ENCODE measurements at regions not wholly inside any gene's neighbourhood (a gene's known extent, or its start where the extent isn't known, plus 50 kb on each side); places are given as distances from the start of the nearest gene placed in this dataset.

- no peak for DNase-seq (ENCODE audit: low read depth, low spot score)
- TF ChIP-seq, protein P1, sequence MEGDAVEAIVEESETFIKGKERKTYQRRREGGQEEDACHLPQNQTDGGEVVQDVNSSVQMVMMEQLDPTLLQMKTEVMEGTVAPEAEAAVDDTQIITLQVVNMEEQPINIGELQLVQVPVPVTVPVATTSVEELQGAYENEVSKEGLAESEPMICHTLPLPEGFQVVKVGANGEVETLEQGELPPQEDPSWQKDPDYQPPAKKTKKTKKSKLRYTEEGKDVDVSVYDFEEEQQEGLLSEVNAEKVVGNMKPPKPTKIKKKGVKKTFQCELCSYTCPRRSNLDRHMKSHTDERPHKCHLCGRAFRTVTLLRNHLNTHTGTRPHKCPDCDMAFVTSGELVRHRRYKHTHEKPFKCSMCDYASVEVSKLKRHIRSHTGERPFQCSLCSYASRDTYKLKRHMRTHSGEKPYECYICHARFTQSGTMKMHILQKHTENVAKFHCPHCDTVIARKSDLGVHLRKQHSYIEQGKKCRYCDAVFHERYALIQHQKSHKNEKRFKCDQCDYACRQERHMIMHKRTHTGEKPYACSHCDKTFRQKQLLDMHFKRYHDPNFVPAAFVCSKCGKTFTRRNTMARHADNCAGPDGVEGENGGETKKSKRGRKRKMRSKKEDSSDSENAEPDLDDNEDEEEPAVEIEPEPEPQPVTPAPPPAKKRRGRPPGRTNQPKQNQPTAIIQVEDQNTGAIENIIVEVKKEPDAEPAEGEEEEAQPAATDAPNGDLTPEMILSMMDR (IDR thresholded peaks at IDR 0.05; ENCODE audit: low read depth, low read length) = no peak
- in situ Hi-C loops (cut with HindIII; ENCODE audit: low sequenced_read_pairs) = no loop called here
- H3K4me3 ChIP-seq (ENCODE audit: low read depth, low read length) = no peak overlapping the region
Observed at GRCh38 chr7:21013765-21014539, 227.3 kb upstream of the SP8 start.

- in situ Hi-C loops (cut with HindIII; ENCODE audit: low sequenced_read_pairs) = no loop called here
- no peak overlapping the region for H3K4me3 ChIP-seq (ENCODE audit: low read depth, low read length)
- no peak for DNase-seq (ENCODE audit: low read depth, low spot score)
Observed at GRCh38 chr7:21020667-21021066, 234.0 kb upstream of the SP8 start.

DNA sequence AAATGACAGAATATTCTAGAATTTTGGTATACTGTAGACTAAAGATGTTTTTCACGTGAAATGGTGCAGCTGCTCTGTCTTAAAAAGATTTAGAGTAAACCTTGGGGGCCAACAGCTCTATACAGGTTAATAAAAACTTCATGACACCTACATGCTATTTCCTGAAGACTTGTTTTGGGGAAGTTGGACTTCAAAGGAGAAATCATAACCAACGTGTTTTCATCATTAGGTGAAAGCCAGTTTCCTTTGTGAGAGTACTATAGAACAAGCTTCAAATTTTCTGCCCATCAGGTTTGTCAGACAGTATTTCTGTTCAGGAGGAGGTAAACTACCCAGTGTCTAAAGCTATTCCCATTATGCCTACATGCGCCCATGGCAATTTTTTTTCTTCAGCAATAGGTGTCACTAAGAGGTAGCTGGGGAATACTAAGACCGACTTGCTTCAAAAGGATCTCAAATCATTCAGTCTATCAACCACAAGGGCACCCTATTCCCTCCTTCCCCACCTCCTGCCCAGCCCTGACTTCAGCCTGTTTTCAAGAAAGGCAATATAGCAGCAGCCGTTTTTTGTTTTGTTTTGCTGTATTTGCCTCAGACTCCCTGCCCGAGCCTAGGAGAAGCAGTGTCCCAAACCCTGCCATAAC, 237.3 kb upstream of the SP8 start:
- TF ChIP-seq, protein P1 (IDR thresholded peaks at IDR 0.05; ENCODE audit: low read depth, low read length) = no peak
- in situ Hi-C loops (cut with HindIII; ENCODE audit: low sequenced_read_pairs) = no loop called here
- DNase-seq (ENCODE audit: low read depth, low spot score) = no peak
- no peak overlapping the region for H3K4me3 ChIP-seq (ENCODE audit: low read depth, low read length)

More at GRCh38 chr7:21020667-21021066, 234.0 kb upstream of the SP8 start:
- TF ChIP-seq, protein P1 (IDR thresholded peaks at IDR 0.05; ENCODE audit: low read depth, low read length) = no peak

- TF ChIP-seq, protein P1 (IDR thresholded peaks at IDR 0.05; ENCODE audit: low read depth, low read length) = no peak
- no peak for DNase-seq (ENCODE audit: low read depth, low spot score)
- in situ Hi-C loops (cut with HindIII; ENCODE audit: low sequenced_read_pairs) = no loop called here
- H3K4me3 ChIP-seq (ENCODE audit: low read depth, low read length) = no peak overlapping the region
Observed at GRCh38 chr7:21024485-21024867, 237.8 kb upstream of the SP8 start.

- TF ChIP-seq, protein P1 (IDR thresholded peaks at IDR 0.05; ENCODE audit: low read depth, low read length) = no peak
- in situ Hi-C loops (cut with HindIII; ENCODE audit: low sequenced_read_pairs) = no loop called here
- peak; percentile 1 for DNase-seq (ENCODE audit: low read depth, low spot score)
- H3K4me3 ChIP-seq (ENCODE audit: low read depth, low read length) = no peak overlapping the region
Observed at GRCh38 chr7:21028186-21028585, 241.5 kb upstream of the SP8 start.

DNA sequence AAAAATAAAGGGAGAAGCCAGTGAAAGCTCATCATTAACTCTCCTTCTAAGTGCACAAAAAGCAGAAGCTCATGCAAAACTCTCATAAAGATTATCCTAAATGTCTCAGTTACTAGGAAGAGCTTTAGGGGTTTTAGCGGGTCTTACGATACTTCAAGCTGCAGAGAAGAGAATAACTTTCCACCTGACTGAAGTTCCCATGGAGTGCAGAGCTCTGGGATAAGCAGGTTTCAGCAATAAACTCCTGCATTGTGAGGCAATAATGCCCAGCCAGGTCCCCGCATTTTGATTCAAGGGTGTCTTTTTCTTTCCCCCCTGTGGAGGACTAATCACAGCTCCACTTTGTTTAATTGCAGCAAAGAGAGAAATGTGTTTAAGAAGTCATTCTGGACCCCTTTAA, 241.9 kb upstream of the SP8 start:
- no peak overlapping the region for H3K4me3 ChIP-seq (ENCODE audit: low read depth, low read length)
- DNase-seq (ENCODE audit: low read depth, low spot score) = no peak
- TF ChIP-seq, protein P1 (IDR thresholded peaks at IDR 0.05; ENCODE audit: low read depth, low read length) = no peak
- in situ Hi-C loops (cut with HindIII; ENCODE audit: low sequenced_read_pairs) = no loop called here

All from astrocyte of the spinal cord (primary cell).